Neural progenitor cell (in vitro differentiated cells): ENCODE measurements at regions not wholly inside any gene's neighbourhood (a gene's known extent, or its start where the extent isn't known, plus 50 kb on each side); places are given as distances from the start of the nearest gene placed in this dataset.
A peak's percentile ranks its signal among the peaks of the same experiment; 100 is the strongest.

Source experiments
- DNase-seq: peaks from one replicate; pipeline ENCODE4 v3.0.0-alpha.2; 2016; ENCODE audit warnings: low spot score
- H2AFZ ChIP-seq: fragments of 200-600 bp; sonication (generic); replicated peaks from 2 replicates; pipeline ENCODE4 v1.6.1; 2016; ENCODE audit warnings: antibody characterized with exemption
- H3F3A ChIP-seq: fragments of 200-600 bp; sonication (generic); 2 replicates; pipeline ENCODE4 v1.6.1; 2016; ENCODE audit warnings: antibody characterized with exemption, low read depth
- H3K27ac ChIP-seq: fragments of 200-600 bp; sonication (generic); 2 replicates; pipeline ENCODE4 v1.5.1; 2016; ENCODE audit warnings: mild to moderate bottlenecking
- H3K27me3 ChIP-seq: fragments of 200-600 bp; sonication (generic); 2 replicates; pipeline ENCODE4 v1.6.1; 2016; ENCODE audit warnings: mild to moderate bottlenecking, moderate library complexity
- H3K36me3 ChIP-seq: fragments of 200-600 bp; sonication (generic); 2 replicates; pipeline ENCODE4 v1.5.1; 2016
- H3K4me1 ChIP-seq: fragments of 200-600 bp; sonication (generic); 2 replicates; pipeline ENCODE4 v1.6.1; 2016; ENCODE audit warnings: mixed run types
- H3K4me2 ChIP-seq: fragments of 200-600 bp; sonication (generic); 2 replicates; pipeline ENCODE4 v1.6.1; 2016
- H3K4me3 ChIP-seq: fragments of 200-600 bp; sonication (generic); 2 replicates; pipeline ENCODE4 v1.5.1; 2016
- H3K79me2 ChIP-seq: fragments of 200-600 bp; sonication (generic); 2 replicates; pipeline ENCODE4 v1.6.1; 2016; ENCODE audit warnings: low read depth
- H3K9ac ChIP-seq: fragments of 200-600 bp; sonication (generic); 2 replicates; pipeline ENCODE4 v1.6.1; 2016
- H3K9me3 ChIP-seq: fragments of 200-600 bp; sonication (generic); 2 replicates; pipeline ENCODE4 v1.5.1; 2016; ENCODE audit warnings: low read depth
- H4K20me1 ChIP-seq: fragments of 200-600 bp; sonication (generic); 2 replicates; pipeline ENCODE4 v1.6.1; 2016; ENCODE audit warnings: low read depth
- H3K27ac Mint-ChIP-seq: 3 replicates; pipeline ENCODE4 v1.8.0; 2021; ENCODE audit warnings: mixed read lengths
- H3K27me3 Mint-ChIP-seq: 2 replicates; pipeline ENCODE4 v1.8.0; 2022; ENCODE audit warnings: low read depth, mild to moderate bottlenecking, inconsistent platforms, moderate library complexity, mixed read lengths; ENCODE audit not compliant: insufficient read depth
- H3K36me3 Mint-ChIP-seq: 3 replicates; pipeline ENCODE4 v1.8.0; 2021; ENCODE audit warnings: mixed read lengths
- H3K4me1 Mint-ChIP-seq: 3 replicates; pipeline ENCODE4 v1.8.0; 2021; ENCODE audit warnings: mixed read lengths
- H3K4me3 Mint-ChIP-seq: 3 replicates; pipeline ENCODE4 v1.8.0; 2021; ENCODE audit warnings: mild to moderate bottlenecking, moderate library complexity, mixed read lengths
- H3K9me3 Mint-ChIP-seq: 3 replicates; pipeline ENCODE4 v1.8.0; 2020; ENCODE audit warnings: mixed read lengths
- EZH2 ChIP-seq: fragments of 200-600 bp; sonication (generic); IDR thresholded peaks from 2 replicates; pipeline ENCODE4 v1.6.1; 2017; ENCODE audit warnings: antibody characterized with exemption, mild to moderate bottlenecking, moderate library complexity
- EZH2phosphoT487 ChIP-seq: fragments of 200-600 bp; sonication (generic); IDR thresholded peaks from 2 replicates; pipeline ENCODE4 v1.6.1; 2017; ENCODE audit warnings: antibody characterized with exemption
- TF ChIP-seq, protein P1 (sequence below): fragments of 200-600 bp; sonication (generic); IDR thresholded peaks from 2 replicates; pipeline ENCODE4 v1.5.1; 2017; ENCODE audit warnings: antibody characterized with exemption, mild to moderate bottlenecking

DNA sequence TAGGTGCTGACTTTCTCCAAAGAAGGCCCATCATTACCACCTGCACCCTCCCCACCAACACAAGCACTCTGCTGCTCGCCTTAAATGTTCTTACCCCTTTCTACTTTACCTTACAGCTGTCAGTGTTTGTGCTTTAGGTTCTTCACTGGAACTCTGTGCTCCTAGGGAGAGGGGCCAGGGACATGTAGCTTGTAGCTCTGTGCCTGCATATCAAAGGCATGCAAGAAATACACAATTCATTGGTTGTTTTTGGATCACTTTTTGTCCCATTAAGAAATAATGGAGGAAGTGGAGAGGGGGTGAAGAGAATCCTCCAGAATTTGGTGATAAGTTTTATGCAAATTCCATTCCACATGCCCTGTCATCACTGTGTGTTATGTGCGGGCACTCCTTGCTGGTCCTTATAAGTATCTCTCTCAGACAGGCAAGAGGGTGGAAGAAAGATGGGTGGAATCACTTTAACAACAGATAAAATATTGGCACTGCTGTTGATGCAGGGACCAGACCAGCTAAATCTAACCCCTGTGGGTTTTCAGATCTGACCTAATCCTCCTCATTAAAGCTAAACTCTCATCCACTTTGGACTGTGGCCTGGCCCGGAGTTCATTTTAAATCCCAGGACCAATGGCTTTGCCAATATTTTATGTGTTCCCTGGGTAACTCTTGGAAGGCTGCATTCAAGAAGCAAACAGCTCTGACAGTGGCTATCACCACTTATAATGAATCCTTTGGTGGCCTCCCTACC is 375.8 kb upstream of the NFE2L3 start:
- no peaks in the 10 kb centered on the region for H3F3A ChIP-seq
- H3K4me1 Mint-ChIP-seq: peaks cover 29% of the 10 kb centered on the region
- no peaks in the 10 kb centered on the region for H3K36me3 ChIP-seq
- H4K20me1 ChIP-seq: no peaks in the 10 kb centered on the region
- H3K36me3 Mint-ChIP-seq: no peaks in the 10 kb centered on the region
- no peaks in the 10 kb centered on the region for H3K9me3 Mint-ChIP-seq
- H3K27ac ChIP-seq: no peak overlapping the region
- DNase-seq: no peak
- H3K27me3 ChIP-seq: no peaks in the 10 kb centered on the region
- H2AFZ ChIP-seq: peak overlapping the region; percentile 81
- H3K9me3 ChIP-seq: no peaks in the 10 kb centered on the region
- H3K27ac Mint-ChIP-seq: no peak overlapping the region
- no peak overlapping the region for H3K4me3 ChIP-seq
- no peaks in the 10 kb centered on the region for H3K79me2 ChIP-seq
- H3K4me1 ChIP-seq: peaks cover 10% of the 10 kb centered on the region
- H3K4me3 Mint-ChIP-seq: no peak overlapping the region
- TF ChIP-seq EZH2 (no peak), EZH2phosphoT487 (no peak)
- TF ChIP-seq, protein P1, sequence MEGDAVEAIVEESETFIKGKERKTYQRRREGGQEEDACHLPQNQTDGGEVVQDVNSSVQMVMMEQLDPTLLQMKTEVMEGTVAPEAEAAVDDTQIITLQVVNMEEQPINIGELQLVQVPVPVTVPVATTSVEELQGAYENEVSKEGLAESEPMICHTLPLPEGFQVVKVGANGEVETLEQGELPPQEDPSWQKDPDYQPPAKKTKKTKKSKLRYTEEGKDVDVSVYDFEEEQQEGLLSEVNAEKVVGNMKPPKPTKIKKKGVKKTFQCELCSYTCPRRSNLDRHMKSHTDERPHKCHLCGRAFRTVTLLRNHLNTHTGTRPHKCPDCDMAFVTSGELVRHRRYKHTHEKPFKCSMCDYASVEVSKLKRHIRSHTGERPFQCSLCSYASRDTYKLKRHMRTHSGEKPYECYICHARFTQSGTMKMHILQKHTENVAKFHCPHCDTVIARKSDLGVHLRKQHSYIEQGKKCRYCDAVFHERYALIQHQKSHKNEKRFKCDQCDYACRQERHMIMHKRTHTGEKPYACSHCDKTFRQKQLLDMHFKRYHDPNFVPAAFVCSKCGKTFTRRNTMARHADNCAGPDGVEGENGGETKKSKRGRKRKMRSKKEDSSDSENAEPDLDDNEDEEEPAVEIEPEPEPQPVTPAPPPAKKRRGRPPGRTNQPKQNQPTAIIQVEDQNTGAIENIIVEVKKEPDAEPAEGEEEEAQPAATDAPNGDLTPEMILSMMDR: no peak
- H3K9ac ChIP-seq: no peak overlapping the region
- peaks cover 4% of the 10 kb centered on the region for H3K27me3 Mint-ChIP-seq
- no peak overlapping the region for H3K4me2 ChIP-seq

DNA sequence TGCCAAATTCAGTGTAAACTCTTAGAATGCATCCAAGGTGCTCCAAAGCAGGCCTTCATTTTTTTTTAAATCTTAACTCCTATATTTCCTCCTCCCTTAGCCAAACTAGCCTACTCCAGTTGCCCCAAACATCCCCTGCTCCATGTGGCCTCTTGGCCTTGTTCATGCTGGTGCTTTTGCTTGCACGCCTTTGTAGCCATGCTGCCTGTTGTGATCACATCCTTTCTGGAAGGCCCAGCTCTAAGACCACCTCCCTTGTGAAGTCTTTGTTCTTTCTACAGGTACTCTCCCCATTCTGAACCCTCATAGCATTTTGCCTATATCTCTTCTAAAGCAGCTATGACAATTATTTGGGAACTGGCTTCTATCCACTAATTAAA is 375.3 kb upstream of the NFE2L3 start:
- Mint-ChIP-seq H3K27ac (no peak overlapping the region), H3K9me3 (no peaks in the 10 kb centered on the region), H3K4me1 (peaks cover 29% of the 10 kb centered on the region), H3K27me3 (peaks cover 4% of the 10 kb centered on the region), H3K4me3 (no peak overlapping the region), H3K36me3 (no peaks in the 10 kb centered on the region)
- Histone ChIP-seq H4K20me1 (no peaks in the 10 kb centered on the region), H3K4me3 (no peak overlapping the region), H3K79me2 (no peaks in the 10 kb centered on the region), H3K27me3 (no peaks in the 10 kb centered on the region), H3F3A (no peaks in the 10 kb centered on the region), H3K4me2 (no peak overlapping the region), H3K36me3 (no peaks in the 10 kb centered on the region), H3K9ac (no peak overlapping the region), H3K4me1 (peaks cover 10% of the 10 kb centered on the region), H2AFZ (no peak overlapping the region), H3K9me3 (no peaks in the 10 kb centered on the region), H3K27ac (no peak overlapping the region)
- TF ChIP-seq EZH2phosphoT487 (no peak), EZH2 (no peak)
- TF ChIP-seq, protein P1: no peak
- no peak for DNase-seq

DNA sequence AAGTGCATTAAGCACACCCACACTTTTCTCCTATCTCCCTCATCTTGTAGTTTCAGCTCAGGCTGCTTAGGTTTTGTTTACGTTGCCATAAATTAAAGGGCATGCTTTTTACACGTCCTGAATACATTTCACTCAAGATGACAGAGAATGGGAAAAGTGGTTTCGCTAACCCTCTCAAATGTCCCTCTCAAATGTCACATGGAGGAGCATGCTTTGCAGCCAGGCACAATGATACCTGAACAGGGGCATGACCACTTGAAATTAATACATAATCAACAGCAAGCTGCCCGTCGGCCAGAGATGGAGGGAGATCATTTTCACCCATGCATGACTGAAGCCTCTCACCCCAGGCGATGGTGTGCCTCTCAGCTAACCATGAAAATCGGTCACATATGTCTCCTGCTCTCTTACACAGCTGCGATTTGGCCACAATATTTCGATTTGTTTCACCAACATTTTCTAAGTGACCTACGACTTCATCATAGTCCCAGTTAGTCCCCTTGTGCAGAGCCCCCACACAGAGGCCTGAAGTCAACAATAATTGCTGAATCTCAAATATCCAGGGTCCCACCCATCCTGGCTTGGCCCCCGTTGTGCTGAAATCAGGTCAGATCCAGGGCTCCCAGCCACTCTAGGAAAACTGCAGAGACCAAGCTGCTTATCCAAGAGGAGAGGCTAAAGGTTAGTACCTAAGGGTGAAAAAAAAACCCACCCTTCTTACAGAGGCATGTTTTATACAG is 373.9 kb upstream of the NFE2L3 start:
- H3K4me1 ChIP-seq: peaks cover 10% of the 10 kb centered on the region
- no peak overlapping the region for H3K4me3 ChIP-seq
- H3K79me2 ChIP-seq: no peaks in the 10 kb centered on the region
- H3K9me3 Mint-ChIP-seq: no peaks in the 10 kb centered on the region
- H3K4me2 ChIP-seq: no peak overlapping the region
- H3K9ac ChIP-seq: no peak overlapping the region
- H3K36me3 Mint-ChIP-seq: no peaks in the 10 kb centered on the region
- no peaks in the 10 kb centered on the region for H3F3A ChIP-seq
- no peaks in the 10 kb centered on the region for H4K20me1 ChIP-seq
- H3K36me3 ChIP-seq: no peaks in the 10 kb centered on the region
- TF ChIP-seq EZH2phosphoT487 (no peak), EZH2 (no peak)
- TF ChIP-seq, protein P1: no peak
- DNase-seq: no peak
- H3K4me3 Mint-ChIP-seq: no peak overlapping the region
- no peaks in the 10 kb centered on the region for H3K27me3 ChIP-seq
- H3K9me3 ChIP-seq: no peaks in the 10 kb centered on the region
- H3K4me1 Mint-ChIP-seq: peaks cover 26% of the 10 kb centered on the region
- H3K27ac ChIP-seq: no peak overlapping the region
- H3K27ac Mint-ChIP-seq: no peak overlapping the region
- H2AFZ ChIP-seq: no peak overlapping the region
- H3K27me3 Mint-ChIP-seq: peaks cover 3% of the 10 kb centered on the region
